Pancreas (tissue), 10 donors: ENCODE measurements at regions not wholly inside any gene's neighbourhood (a gene's known extent, or its start where the extent isn't known, plus 50 kb on each side); places are given as distances from the start of the nearest gene placed in this dataset.
A peak's percentile ranks its signal among the peaks of the same experiment; 100 is the strongest.

Experiments used
- ATAC-seq, 4 donors: fragments of 200-7000 bp; cut with Tn5 transposase; one replicate each; pipeline versions ENCODE4 v1.8.0 to v1.9.1; 2020; ENCODE audit warnings: mild to moderate bottlenecking in 4 of 4, moderate library complexity in 4 of 4
- DNase-seq, 6 donors: peaks; one replicate each; pipeline ENCODE4 v3.0.0-alpha.2; 2020
- FAIRE-seq: peaks from 2 replicates; lab custom pipeline; 2012; peaks lifted over from hg19 to GRCh38; lab: Jason Lieb, UNC
- H3K27ac ChIP-seq, 4 donors: fragments of 200-600 bp; sonication (generic); 1 replicate in 3 of 4; 2 replicates in 1 of 4; pipeline versions ENCODE4 v1.5.0 to v1.8.0; 2020
- H3K27me3 ChIP-seq, 4 donors: fragments of 200-600 bp; one replicate each; pipeline ENCODE4 v1.8.0; 2021
- H3K36me3 ChIP-seq, 3 donors: fragments of 200-600 bp; sonication (generic) in 1 of 3; one replicate each; pipeline versions ENCODE4 v1.5.0 to v1.8.0; 2020 to 2021
- H3K4me1 ChIP-seq, 3 donors: fragments of 200-600 bp; one replicate each; pipeline ENCODE4 v1.8.0; 2021
- H3K4me3 ChIP-seq, 4 donors: fragments of 200-600 bp; sonication (generic) in 2 of 4; one replicate each; pipeline versions ENCODE4 v1.5.0 to v1.8.0; 2020 to 2021
- H3K9me3 ChIP-seq, 4 donors: fragments of 200-600 bp; one replicate each; pipeline ENCODE4 v1.8.0; 2021
- CTCF ChIP-seq, 4 donors: fragments of 200-600 bp; sonication (generic) in 3 of 4; IDR thresholded peaks; one replicate each; pipeline versions ENCODE4 v1.5.0 to v1.8.0; 2021; ENCODE audit warnings: antibody characterized with exemption in 4 of 4
- WGBS, 2 donors: extraction: QIAGEN DNeasy Blood & Tissue Kit; methylation state at CpG; one replicate each; pipeline ENCODE4 v1.1.7; 2013; 5-methylcytosine and 5-hydroxymethylcytosine counted together
- intact Hi-C, 3 donors: fragments of 100-400 bp; cut with DNase I; formaldehyde crosslinking; loops; one replicate each; pipeline versions ENCODE4 v1.11.1 to v1.14.2; 2022
- donor health status: healthy with polysubstance abuse.
- donor health status: DM: no; HTN: no; CAD: no; lungs with moderate emphysema.
- donor health status: DM: no; HTN: no; CAD: no.
- donor health status: control.
- donor health status: control.
- donor health status: Bipolar disorder and iron deficiency.
- donor health status: DM: yes; HTN: yes; CAD: no.
- donor health status: DM: no; HTN: no; CAD: no.
- donor health status: DM: no; HTN: no; CAD: no.
- donor health status: DM: yes; HTN: yes; CAD: no.

GRCh38 chr7:106426803-106427202 is 142.0 kb upstream of the NAMPT start:
- ATAC-seq (no peak), DNase-seq (peak in 1 of 6 donors; percentile 17), FAIRE-seq (no peak)
- Histone ChIP-seq H3K36me3 (no peaks in the 10 kb centered on the region), H3K4me3 (no peak overlapping the region), H3K27ac (peak overlapping the region in 3 of 4 donors; percentile 54 to 85 (median 74)), H3K4me1 (peaks cover 0 to 31% (median 0%) of the 10 kb centered on the region in 3 donors), H3K9me3 (no peaks in the 10 kb centered on the region), H3K27me3 (no peaks in the 10 kb centered on the region)
- 67 to 70% methylated on average over 7 of the region's 7 CpGs for WGBS, 2 donors
- intact Hi-C loops, result no loop called here
- no peak for TF ChIP-seq CTCF (IDR thresholded peaks at IDR 0.05)

GRCh38 chr7:106425017-106425719 is 140.4 kb upstream of the NAMPT start:
- peak overlapping the region in 1 of 4 donors; percentile 5 for H3K4me3 ChIP-seq
- no peaks in the 10 kb centered on the region for H3K36me3 ChIP-seq
- peak overlapping the region; percentile 31 to 85 (median 64) for H3K27ac ChIP-seq
- no peak for FAIRE-seq
- WGBS, 2 donors, result 28% methylated on average over 7 of the region's 7 CpGs
- intact Hi-C loops, result no loop called here
- H3K4me1 ChIP-seq, result peaks cover 0 to 38% (median 0%) of the 10 kb centered on the region in 3 donors
- no peaks in the 10 kb centered on the region for H3K9me3 ChIP-seq
- TF ChIP-seq CTCF (IDR thresholded peaks at IDR 0.05), result no peak
- peak in 4 of 6 donors; percentile 33 to 81 (median 67) for DNase-seq
- ATAC-seq, result peak; percentile 80 to 81 (median 80)
- H3K27me3 ChIP-seq, result no peaks in the 10 kb centered on the region

GRCh38 chr7:106424476-106425016 is 139.8 kb upstream of the NAMPT start:
- H3K9me3 ChIP-seq, result no peaks in the 10 kb centered on the region
- FAIRE-seq, result peak; percentile 39
- 28 to 32% methylated on average over 1 of the region's 1 CpG for WGBS, 2 donors
- ATAC-seq, result no peak
- H3K4me1 ChIP-seq, result peaks cover 0 to 34% (median 0%) of the 10 kb centered on the region in 3 donors
- intact Hi-C loops, result no loop called here
- H3K27ac ChIP-seq, result peak overlapping the region in 2 of 4 donors; percentile 74 to 85
- H3K27me3 ChIP-seq, result no peaks in the 10 kb centered on the region
- no peak overlapping the region for H3K4me3 ChIP-seq
- no peak for TF ChIP-seq CTCF (IDR thresholded peaks at IDR 0.05)
- DNase-seq, result no peak
- H3K36me3 ChIP-seq, result no peaks in the 10 kb centered on the region

- TF ChIP-seq CTCF (IDR thresholded peaks at IDR 0.05), result no peak
- peak overlapping the region in 2 of 4 donors; percentile 74 to 85 for H3K27ac ChIP-seq
- intact Hi-C loops, result no loop called here
- 75 to 82% methylated on average over 5 of the region's 5 CpGs for WGBS, 2 donors
- no peak for FAIRE-seq
- no peaks in the 10 kb centered on the region for H3K36me3 ChIP-seq
- H3K9me3 ChIP-seq, result no peaks in the 10 kb centered on the region
- H3K27me3 ChIP-seq, result no peaks in the 10 kb centered on the region
- peaks cover 0 to 34% (median 0%) of the 10 kb centered on the region in 3 donors for H3K4me1 ChIP-seq
- no peak overlapping the region for H3K4me3 ChIP-seq
- no peak for ATAC-seq
- DNase-seq, result no peak
Observed at GRCh38 chr7:106423821-106424475, 139.2 kb upstream of the NAMPT start.
